GM18502 (cell line): ENCODE measurements at regions not wholly inside any gene's neighbourhood (a gene's known extent, or its start where the extent isn't known, plus 50 kb on each side); places are given as distances from the start of the nearest gene placed in this dataset.
"Not testable (repeated sequence)": the region's sequence is repeated elsewhere in the genome, so short reads cannot be mapped to it uniquely, and the experiment has no call there.

Experiments
- ATAC-seq: cut with Tn5 transposase; IDR thresholded peaks from one replicate; pipeline ENCODE4 v1.9.1; 2021; ENCODE audit warnings: mild to moderate bottlenecking; ENCODE audit not compliant: unreplicated experiment, poor library complexity

GRCh38 chr4:123621072-123621705 lies 224.6 kb downstream of the SPRY1 start:
- ATAC-seq = no peak

GRCh38 chr4:123622572-123622971 lies 226.0 kb downstream of the SPRY1 start:
- ATAC-seq = no peak

- ATAC-seq = no peak
Observed at GRCh38 chr4:123623611-123624010, 227.0 kb downstream of the SPRY1 start.

GRCh38 chr4:123624959-123625358 lies 228.4 kb downstream of the SPRY1 start:
- no peak for ATAC-seq

GRCh38 chr4:123628288-123628687 lies 231.7 kb downstream of the SPRY1 start:
- no peak for ATAC-seq

GRCh38 chr4:123631786-123632692 lies 235.4 kb downstream of the SPRY1 start:
- no peak for ATAC-seq

GRCh38 chr4:123632693-123633030 lies 236.1 kb downstream of the SPRY1 start:
- ATAC-seq = no peak

GRCh38 chr4:123638834-123639233 lies 242.2 kb downstream of the SPRY1 start:
- no peak for ATAC-seq

- ATAC-seq = no peak
Observed at GRCh38 chr4:123640271-123640670, 243.7 kb downstream of the SPRY1 start.

GRCh38 chr4:123640824-123641223 lies 244.2 kb downstream of the SPRY1 start:
- no peak for ATAC-seq

GRCh38 chr4:123643691-123644090 lies 247.1 kb downstream of the SPRY1 start:
- ATAC-seq = no peak

GRCh38 chr4:123649250-123649644 lies 252.7 kb downstream of the SPRY1 start:
- peak; percentile 88 for ATAC-seq

GRCh38 chr4:123649645-123650391 lies 253.2 kb downstream of the SPRY1 start:
- ATAC-seq = peak; percentile 33

- ATAC-seq = no peak
Observed at GRCh38 chr4:123651066-123651465, 254.5 kb downstream of the SPRY1 start.

- no peak for ATAC-seq
Observed at GRCh38 chr4:123651536-123652180, 255.1 kb downstream of the SPRY1 start.

- ATAC-seq = no peak
Observed at GRCh38 chr4:123652476-123652875, 255.9 kb downstream of the SPRY1 start.

GRCh38 chr4:123653236-123653635 lies 256.6 kb downstream of the SPRY1 start:
- ATAC-seq = no peak

- not testable (repeated sequence) for ATAC-seq
Observed at GRCh38 chr4:123656746-123657294, 260.2 kb downstream of the SPRY1 start.

- not testable (repeated sequence) for ATAC-seq
Observed at GRCh38 chr4:123657606-123658005, 261.0 kb downstream of the SPRY1 start.

- no peak for ATAC-seq
Observed at GRCh38 chr4:123659262-123659661, 262.7 kb downstream of the SPRY1 start.
